ENCODE measurements at regions not wholly inside any gene's neighbourhood (a gene's known extent, or its start where the extent isn't known, plus 50 kb on each side); places are given as distances from the start of the nearest gene placed in this dataset.

GRCh38 chr13:61954092-61954491 is 538.4 kb upstream of the PCDH20 start:
- no peaks in the 10 kb centered on the region for H3K36me3 ChIP-seq (ENCODE audit: control insufficient read depth, insufficient read depth, low read length)
- H3K4me3 ChIP-seq (ENCODE audit: low read length), result no peak overlapping the region
- H3K27ac ChIP-seq (ENCODE audit: low read length), result no peak overlapping the region
- H3K27me3 ChIP-seq (ENCODE audit: control insufficient read depth, insufficient read depth, low read length), result no peaks in the 10 kb centered on the region
- no peaks in the 10 kb centered on the region for H3K4me1 ChIP-seq (ENCODE audit: control insufficient read depth, insufficient read depth, low read length)
- peak; percentile 1 for DNase-seq (ENCODE audit: low read depth, low spot score)
- no peaks in the 10 kb centered on the region for H3K9me3 ChIP-seq (ENCODE audit: control insufficient read depth, insufficient read depth, low read length)
- no CpG with 5 or more reads among the region's 3 CpGs for WGBS (ENCODE audit: insufficient coverage, insufficient read length)

- H3K27ac ChIP-seq (ENCODE audit: low read length), result no peak overlapping the region
- H3K4me1 ChIP-seq (ENCODE audit: control insufficient read depth, insufficient read depth, low read length), result no peaks in the 10 kb centered on the region
- no peaks in the 10 kb centered on the region for H3K36me3 ChIP-seq (ENCODE audit: control insufficient read depth, insufficient read depth, low read length)
- no peak for DNase-seq (ENCODE audit: low read depth, low spot score)
- H3K27me3 ChIP-seq (ENCODE audit: control insufficient read depth, insufficient read depth, low read length), result no peaks in the 10 kb centered on the region
- no peaks in the 10 kb centered on the region for H3K9me3 ChIP-seq (ENCODE audit: control insufficient read depth, insufficient read depth, low read length)
- H3K4me3 ChIP-seq (ENCODE audit: low read length), result no peak overlapping the region
- no CpG with 5 or more reads among the region's 8 CpGs for WGBS (ENCODE audit: insufficient coverage, insufficient read length)
Observed at GRCh38 chr13:61950828-61951227, 535.2 kb upstream of the PCDH20 start.

GRCh38 chr13:61944329-61944929 is 528.8 kb upstream of the PCDH20 start:
- Histone ChIP-seq H3K27me3 (ENCODE audit: control insufficient read depth, insufficient read depth, low read length) (no peaks in the 10 kb centered on the region), H3K4me1 (ENCODE audit: control insufficient read depth, insufficient read depth, low read length) (no peaks in the 10 kb centered on the region; the same call in 1 of the 2 replicates), H3K4me3 (ENCODE audit: low read length) (no peak overlapping the region), H3K27ac (ENCODE audit: low read length) (no peak overlapping the region), H3K36me3 (ENCODE audit: control insufficient read depth, insufficient read depth, low read length) (no peaks in the 10 kb centered on the region), H3K9me3 (ENCODE audit: control insufficient read depth, insufficient read depth, low read length) (no peaks in the 10 kb centered on the region)
- no CpG with 5 or more reads among the region's 7 CpGs for WGBS (ENCODE audit: insufficient coverage, insufficient read length)
- DNase-seq (ENCODE audit: low read depth, low spot score), result no peak

GRCh38 chr13:61935710-61936109 is 520.1 kb upstream of the PCDH20 start:
- Histone ChIP-seq H3K4me3 (ENCODE audit: low read length) (no peak overlapping the region), H3K9me3 (ENCODE audit: control insufficient read depth, insufficient read depth, low read length) (no peaks in the 10 kb centered on the region), H3K4me1 (ENCODE audit: control insufficient read depth, insufficient read depth, low read length) (no peaks in the 10 kb centered on the region), H3K27ac (ENCODE audit: low read length) (no peak overlapping the region), H3K36me3 (ENCODE audit: control insufficient read depth, insufficient read depth, low read length) (no peaks in the 10 kb centered on the region), H3K27me3 (ENCODE audit: control insufficient read depth, insufficient read depth, low read length) (no peaks in the 10 kb centered on the region)
- DNase-seq (ENCODE audit: low read depth, low spot score), result no peak
- WGBS (ENCODE audit: insufficient coverage, insufficient read length), result no CpG with 5 or more reads among the region's 1 CpG

- WGBS (ENCODE audit: insufficient coverage, insufficient read length), result no CpG with 5 or more reads among the region's 1 CpG
- no peak for DNase-seq (ENCODE audit: low read depth, low spot score)
- Histone ChIP-seq H3K27ac (ENCODE audit: low read length) (no peak overlapping the region), H3K27me3 (ENCODE audit: control insufficient read depth, insufficient read depth, low read length) (no peaks in the 10 kb centered on the region), H3K4me3 (ENCODE audit: low read length) (no peak overlapping the region), H3K36me3 (ENCODE audit: control insufficient read depth, insufficient read depth, low read length) (no peaks in the 10 kb centered on the region), H3K9me3 (ENCODE audit: control insufficient read depth, insufficient read depth, low read length) (no peaks in the 10 kb centered on the region), H3K4me1 (ENCODE audit: control insufficient read depth, insufficient read depth, low read length) (no peaks in the 10 kb centered on the region)
Observed at GRCh38 chr13:61927648-61928047, 512.0 kb upstream of the PCDH20 start.

- no peaks in the 10 kb centered on the region for H3K27me3 ChIP-seq (ENCODE audit: control insufficient read depth, insufficient read depth, low read length)
- H3K9me3 ChIP-seq (ENCODE audit: control insufficient read depth, insufficient read depth, low read length), result no peaks in the 10 kb centered on the region
- no peak for DNase-seq (ENCODE audit: low read depth, low spot score)
- no CpG with 5 or more reads among the region's 2 CpGs for WGBS (ENCODE audit: insufficient coverage, insufficient read length)
- H3K4me3 ChIP-seq (ENCODE audit: low read length), result no peak overlapping the region
- no peaks in the 10 kb centered on the region for H3K36me3 ChIP-seq (ENCODE audit: control insufficient read depth, insufficient read depth, low read length)
- H3K27ac ChIP-seq (ENCODE audit: low read length), result no peak overlapping the region
- no peaks in the 10 kb centered on the region for H3K4me1 ChIP-seq (ENCODE audit: control insufficient read depth, insufficient read depth, low read length)
Observed at GRCh38 chr13:61918841-61919240, 503.2 kb upstream of the PCDH20 start.

- H3K27me3 ChIP-seq (ENCODE audit: control insufficient read depth, insufficient read depth, low read length), result no peaks in the 10 kb centered on the region
- WGBS (ENCODE audit: insufficient coverage, insufficient read length), result no CpG with 5 or more reads among the region's 1 CpG
- no peak overlapping the region for H3K27ac ChIP-seq (ENCODE audit: low read length)
- DNase-seq (ENCODE audit: low read depth, low spot score), result no peak
- no peaks in the 10 kb centered on the region for H3K9me3 ChIP-seq (ENCODE audit: control insufficient read depth, insufficient read depth, low read length)
- H3K4me1 ChIP-seq (ENCODE audit: control insufficient read depth, insufficient read depth, low read length), result no peaks in the 10 kb centered on the region
- H3K4me3 ChIP-seq (ENCODE audit: low read length), result no peak overlapping the region
- no peaks in the 10 kb centered on the region for H3K36me3 ChIP-seq (ENCODE audit: control insufficient read depth, insufficient read depth, low read length)
Observed at GRCh38 chr13:61916483-61916882, 500.8 kb upstream of the PCDH20 start.

- DNase-seq (ENCODE audit: low read depth, low spot score), result no peak
Observed at GRCh38 chr13:61913183-61913582, 497.5 kb upstream of the PCDH20 start.

GRCh38 chr13:61908906-61909615 is 493.4 kb upstream of the PCDH20 start:
- DNase-seq (ENCODE audit: low read depth, low spot score), result no peak
- no CpG with 5 or more reads among the region's 3 CpGs for WGBS (ENCODE audit: insufficient coverage, insufficient read length)
- no peaks in the 10 kb centered on the region; the same call in 1 of the 2 replicates for H3K4me1 ChIP-seq (ENCODE audit: control insufficient read depth, insufficient read depth, low read length)
- no peak overlapping the region for H3K4me3 ChIP-seq (ENCODE audit: low read length)
- no peaks in the 10 kb centered on the region for H3K36me3 ChIP-seq (ENCODE audit: control insufficient read depth, insufficient read depth, low read length)
- no peaks in the 10 kb centered on the region for H3K9me3 ChIP-seq (ENCODE audit: control insufficient read depth, insufficient read depth, low read length)
- no peak overlapping the region for H3K27ac ChIP-seq (ENCODE audit: low read length)
- no peaks in the 10 kb centered on the region for H3K27me3 ChIP-seq (ENCODE audit: control insufficient read depth, insufficient read depth, low read length)

More at GRCh38 chr13:61913183-61913582, 497.5 kb upstream of the PCDH20 start:
- Histone ChIP-seq H3K27me3 (ENCODE audit: control insufficient read depth, insufficient read depth, low read length) (no peaks in the 10 kb centered on the region), H3K4me1 (ENCODE audit: control insufficient read depth, insufficient read depth, low read length) (no peaks in the 10 kb centered on the region; the same call in 1 of the 2 replicates), H3K4me3 (ENCODE audit: low read length) (no peak overlapping the region), H3K9me3 (ENCODE audit: control insufficient read depth, insufficient read depth, low read length) (no peaks in the 10 kb centered on the region), H3K27ac (ENCODE audit: low read length) (no peak overlapping the region), H3K36me3 (ENCODE audit: control insufficient read depth, insufficient read depth, low read length) (no peaks in the 10 kb centered on the region)
- no CpG with 5 or more reads among the region's 1 CpG for WGBS (ENCODE audit: insufficient coverage, insufficient read length)

- Histone ChIP-seq H3K36me3 (ENCODE audit: control insufficient read depth, insufficient read depth, low read length) (no peaks in the 10 kb centered on the region), H3K4me3 (ENCODE audit: low read length) (no peak overlapping the region), H3K27me3 (ENCODE audit: control insufficient read depth, insufficient read depth, low read length) (no peaks in the 10 kb centered on the region), H3K4me1 (ENCODE audit: control insufficient read depth, insufficient read depth, low read length) (no peaks in the 10 kb centered on the region; the same call in 1 of the 2 replicates), H3K27ac (ENCODE audit: low read length) (no peak overlapping the region), H3K9me3 (ENCODE audit: control insufficient read depth, insufficient read depth, low read length) (no peaks in the 10 kb centered on the region)
- WGBS (ENCODE audit: insufficient coverage, insufficient read length), result no CpG with 5 or more reads among the region's 2 CpGs
- DNase-seq (ENCODE audit: low read depth, low spot score), result no peak
Observed at GRCh38 chr13:61905054-61905453, 489.4 kb upstream of the PCDH20 start.

Measured in iPS DF 6.9 (cell line).